Testis (tissue), 2 donors: ENCODE measurements at regions not wholly inside any gene's neighbourhood (a gene's known extent, or its start where the extent isn't known, plus 50 kb on each side); places are given as distances from the start of the nearest gene placed in this dataset.

Experiments
- CTCF ChIP-seq, 3 experiments: fragments of 450-650 bp in 2 of 3; fragments of 200-600 bp in 1 of 3; sonication (generic) in 1 of 3; IDR thresholded peaks; one replicate each; pipeline ENCODE4 v1.5.1; 2016 to 2019; ENCODE audit warnings: antibody characterized with exemption in 3 of 3, mild to moderate bottlenecking in 2 of 3, moderate library complexity in 1 of 3
- POLR2A ChIP-seq: fragments of 450-650 bp; IDR thresholded peaks from one replicate; pipeline ENCODE4 v1.6.1; 2017; ENCODE audit warnings: antibody characterized with exemption, mild to moderate bottlenecking, moderate library complexity

GRCh38 chr10:83250396-83250795 lies 888.9 kb upstream of the GHITM start:
- TF ChIP-seq CTCF (IDR thresholded peaks at IDR 0.05) = no peak
- TF ChIP-seq POLR2A = no peak
